ENCODE measurements at regions not wholly inside any gene's neighbourhood (a gene's known extent, or its start where the extent isn't known, plus 50 kb on each side); places are given as distances from the start of the nearest gene placed in this dataset.
A peak's percentile ranks its signal among the peaks of the same experiment; 100 is the strongest.

DNA sequence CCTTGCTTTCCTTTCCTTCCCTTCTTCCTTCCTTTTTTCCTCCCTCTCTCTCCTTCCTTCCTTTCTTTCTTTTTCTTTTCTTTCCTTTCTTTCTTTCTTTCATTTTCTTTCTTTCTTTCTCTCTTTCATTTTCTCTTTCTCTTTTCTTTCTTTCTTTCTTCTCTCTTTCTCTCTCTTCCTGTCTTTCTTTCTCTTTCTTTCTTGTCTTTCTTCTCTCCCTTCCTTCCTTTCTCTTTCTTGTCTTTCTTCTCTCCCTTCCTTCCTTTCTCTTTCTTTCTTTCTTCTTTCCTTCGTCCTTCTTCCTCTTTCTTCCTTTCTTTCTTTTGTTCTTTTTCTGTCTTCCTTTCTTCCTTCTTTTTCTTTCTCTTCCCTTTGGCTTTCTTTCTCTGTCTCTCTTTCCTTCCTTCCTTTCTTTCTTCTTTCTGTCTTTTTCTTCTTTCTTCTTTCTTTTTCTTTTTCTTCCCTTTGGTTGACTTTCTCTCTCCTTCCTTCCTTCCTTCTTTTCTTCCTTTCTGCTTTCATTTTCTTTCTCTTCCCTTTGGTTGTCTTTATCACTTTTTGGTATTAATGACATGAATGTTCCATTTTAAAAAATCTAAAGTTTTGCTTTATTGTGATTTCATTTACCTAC, 496.4 kb upstream of the CBLB start:
- Mint-ChIP-seq H3K27me3 (ENCODE audit: insufficient read depth, low read depth) (no peaks in the 10 kb centered on the region), H3K4me1 (no peaks in the 10 kb centered on the region), H3K36me3 (no peaks in the 10 kb centered on the region), H3K9me3 (no peaks in the 10 kb centered on the region), H3K27ac (no peak overlapping the region), H3K4me3 (no peak overlapping the region)
- Histone ChIP-seq H2AFZ (replicated peaks) (peak overlapping the region; percentile 26), H3K4me3 (no peak overlapping the region), H3K9ac (no peak overlapping the region), H3K4me2 (no peak overlapping the region), H3K27ac (no peak overlapping the region), H3F3A (ENCODE audit: low read depth) (no peaks in the 10 kb centered on the region), H3K79me2 (ENCODE audit: low read depth) (no peaks in the 10 kb centered on the region), H4K20me1 (ENCODE audit: low read depth) (no peaks in the 10 kb centered on the region), H3K36me3 (peaks cover 3% of the 10 kb centered on the region), H3K27me3 (no peaks in the 10 kb centered on the region), H3K9me3 (ENCODE audit: low read depth) (no peaks in the 10 kb centered on the region), H3K4me1 (no peaks in the 10 kb centered on the region)
- TF ChIP-seq EZH2phosphoT487 (IDR thresholded peaks at IDR 0.05): no peak
- DNase-seq (ENCODE audit: low spot score): no peak

DNA sequence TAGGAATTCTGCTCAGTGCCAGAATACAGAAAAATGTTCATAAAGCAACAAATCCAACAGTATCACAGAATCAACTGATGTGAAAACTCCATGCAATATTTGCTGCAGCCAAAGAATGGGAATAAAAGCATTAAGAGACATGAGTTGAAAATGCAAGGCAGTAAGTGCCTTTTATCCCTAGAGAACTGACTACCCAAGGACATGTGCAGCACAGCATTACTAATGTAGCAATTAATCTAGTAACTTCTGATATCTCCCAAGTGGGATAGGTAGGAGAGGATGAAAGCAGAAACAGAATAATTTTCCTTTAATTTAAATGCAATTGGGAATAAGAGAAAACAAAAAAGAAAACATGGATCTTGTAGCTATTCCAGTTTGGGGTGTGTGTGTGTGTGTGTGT, 497.5 kb upstream of the CBLB start:
- Histone ChIP-seq H3K9me3 (ENCODE audit: low read depth) (no peaks in the 10 kb centered on the region), H4K20me1 (ENCODE audit: low read depth) (no peaks in the 10 kb centered on the region), H3K4me3 (no peak overlapping the region), H3K79me2 (ENCODE audit: low read depth) (no peaks in the 10 kb centered on the region), H2AFZ (replicated peaks) (no peak overlapping the region), H3K36me3 (peaks cover 3% of the 10 kb centered on the region), H3K27me3 (no peaks in the 10 kb centered on the region), H3F3A (ENCODE audit: low read depth) (no peaks in the 10 kb centered on the region), H3K9ac (no peak overlapping the region), H3K27ac (no peak overlapping the region), H3K4me1 (no peaks in the 10 kb centered on the region), H3K4me2 (no peak overlapping the region)
- TF ChIP-seq EZH2 (IDR thresholded peaks at IDR 0.05) (no peak), EZH2phosphoT487 (IDR thresholded peaks at IDR 0.05) (no peak)
- TF ChIP-seq, protein P1, sequence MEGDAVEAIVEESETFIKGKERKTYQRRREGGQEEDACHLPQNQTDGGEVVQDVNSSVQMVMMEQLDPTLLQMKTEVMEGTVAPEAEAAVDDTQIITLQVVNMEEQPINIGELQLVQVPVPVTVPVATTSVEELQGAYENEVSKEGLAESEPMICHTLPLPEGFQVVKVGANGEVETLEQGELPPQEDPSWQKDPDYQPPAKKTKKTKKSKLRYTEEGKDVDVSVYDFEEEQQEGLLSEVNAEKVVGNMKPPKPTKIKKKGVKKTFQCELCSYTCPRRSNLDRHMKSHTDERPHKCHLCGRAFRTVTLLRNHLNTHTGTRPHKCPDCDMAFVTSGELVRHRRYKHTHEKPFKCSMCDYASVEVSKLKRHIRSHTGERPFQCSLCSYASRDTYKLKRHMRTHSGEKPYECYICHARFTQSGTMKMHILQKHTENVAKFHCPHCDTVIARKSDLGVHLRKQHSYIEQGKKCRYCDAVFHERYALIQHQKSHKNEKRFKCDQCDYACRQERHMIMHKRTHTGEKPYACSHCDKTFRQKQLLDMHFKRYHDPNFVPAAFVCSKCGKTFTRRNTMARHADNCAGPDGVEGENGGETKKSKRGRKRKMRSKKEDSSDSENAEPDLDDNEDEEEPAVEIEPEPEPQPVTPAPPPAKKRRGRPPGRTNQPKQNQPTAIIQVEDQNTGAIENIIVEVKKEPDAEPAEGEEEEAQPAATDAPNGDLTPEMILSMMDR (IDR thresholded peaks at IDR 0.05): no peak
- H3K4me1 Mint-ChIP-seq: no peaks in the 10 kb centered on the region
- H3K36me3 Mint-ChIP-seq: no peaks in the 10 kb centered on the region
- no peaks in the 10 kb centered on the region for H3K9me3 Mint-ChIP-seq
- no peak for DNase-seq (ENCODE audit: low spot score)
- no peak overlapping the region for H3K4me3 Mint-ChIP-seq
- H3K27me3 Mint-ChIP-seq (ENCODE audit: insufficient read depth, low read depth): no peaks in the 10 kb centered on the region
- H3K27ac Mint-ChIP-seq: no peak overlapping the region

DNA sequence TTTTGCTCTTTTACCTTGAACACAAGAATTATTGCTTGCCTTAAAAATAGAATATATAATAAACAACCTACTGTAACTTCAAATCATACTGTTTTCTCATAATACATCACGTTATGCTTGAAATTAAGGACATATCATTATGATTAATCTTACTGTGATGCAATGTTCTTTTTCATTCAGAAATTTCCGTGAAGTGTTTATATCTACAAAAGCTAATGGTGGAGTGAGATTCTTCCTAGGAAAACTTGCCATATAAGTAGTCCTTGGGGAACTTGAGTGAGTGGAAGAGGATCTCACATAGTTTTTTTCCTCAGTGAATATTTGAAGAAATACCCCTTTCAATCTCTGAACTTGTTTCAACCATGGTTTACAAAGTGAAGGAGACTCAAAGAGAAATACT, 498.7 kb upstream of the CBLB start:
- no peaks in the 10 kb centered on the region for H3K9me3 Mint-ChIP-seq
- no peak overlapping the region for H3K4me2 ChIP-seq
- no peaks in the 10 kb centered on the region for H3K4me1 ChIP-seq
- no peaks in the 10 kb centered on the region for H3K27me3 Mint-ChIP-seq (ENCODE audit: insufficient read depth, low read depth)
- no peaks in the 10 kb centered on the region for H3F3A ChIP-seq (ENCODE audit: low read depth)
- no peaks in the 10 kb centered on the region for H4K20me1 ChIP-seq (ENCODE audit: low read depth)
- H3K27me3 ChIP-seq: no peaks in the 10 kb centered on the region
- TF ChIP-seq, protein P1 (IDR thresholded peaks at IDR 0.05): no peak
- TF ChIP-seq EZH2 (IDR thresholded peaks at IDR 0.05): no peak
- TF ChIP-seq EZH2phosphoT487 (IDR thresholded peaks at IDR 0.05): no peak
- H3K27ac Mint-ChIP-seq: no peak overlapping the region
- H3K4me1 Mint-ChIP-seq: no peaks in the 10 kb centered on the region
- DNase-seq (ENCODE audit: low spot score): no peak
- H3K27ac ChIP-seq: no peak overlapping the region
- no peaks in the 10 kb centered on the region for H3K79me2 ChIP-seq (ENCODE audit: low read depth)
- no peak overlapping the region for H2AFZ ChIP-seq (replicated peaks)
- no peak overlapping the region for H3K4me3 Mint-ChIP-seq
- H3K9ac ChIP-seq: no peak overlapping the region
- H3K36me3 ChIP-seq: peaks cover 3% of the 10 kb centered on the region
- no peaks in the 10 kb centered on the region for H3K36me3 Mint-ChIP-seq
- H3K4me3 ChIP-seq: no peak overlapping the region
- no peaks in the 10 kb centered on the region for H3K9me3 ChIP-seq (ENCODE audit: low read depth)

DNA sequence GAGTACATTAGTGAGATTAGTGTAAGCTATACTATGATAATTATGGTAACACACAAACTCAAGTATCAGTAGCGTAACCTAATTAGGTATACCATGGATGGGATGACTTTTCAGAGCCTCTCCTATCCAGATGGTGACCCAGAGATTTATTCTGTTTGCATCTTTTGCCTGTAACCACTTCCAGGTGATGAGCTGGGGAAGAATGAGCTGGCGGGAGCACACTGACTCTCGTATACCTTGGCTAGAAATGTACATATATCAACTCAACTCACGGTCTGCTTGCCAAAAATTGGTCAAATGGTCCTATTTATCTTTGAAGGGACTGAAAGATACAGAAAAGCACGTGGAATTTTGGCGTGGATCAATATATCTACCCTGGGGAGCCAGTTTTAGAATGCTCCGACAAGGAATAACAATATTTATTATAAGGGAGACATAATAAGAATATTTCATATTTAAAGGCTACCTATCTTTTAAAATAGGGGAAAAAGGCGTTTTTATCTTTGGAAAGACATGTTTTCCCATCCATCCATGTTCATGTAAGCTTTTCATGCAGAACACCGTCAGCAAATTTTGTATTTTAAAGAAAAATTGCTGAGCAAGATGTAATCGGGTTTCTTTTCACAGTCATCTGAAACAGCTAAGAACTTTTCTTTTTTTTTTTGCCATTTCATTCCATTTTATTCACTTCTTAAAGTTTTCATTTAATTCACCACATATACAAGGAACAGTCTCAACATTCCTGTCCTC, 502.6 kb upstream of the CBLB start:
- no peaks in the 10 kb centered on the region for H3K27me3 ChIP-seq
- H3K4me3 ChIP-seq: no peak overlapping the region
- H3K9ac ChIP-seq: no peak overlapping the region
- no peak overlapping the region for H3K4me3 Mint-ChIP-seq
- no peaks in the 10 kb centered on the region for H3K79me2 ChIP-seq (ENCODE audit: low read depth)
- TF ChIP-seq EZH2phosphoT487 (IDR thresholded peaks at IDR 0.05) (no peak), EZH2 (IDR thresholded peaks at IDR 0.05) (no peak)
- TF ChIP-seq, protein P1 (IDR thresholded peaks at IDR 0.05): no peak
- no peaks in the 10 kb centered on the region for H3K4me1 ChIP-seq
- no peaks in the 10 kb centered on the region for H3K36me3 ChIP-seq
- no peaks in the 10 kb centered on the region for H3K4me1 Mint-ChIP-seq
- no peaks in the 10 kb centered on the region for H3K9me3 Mint-ChIP-seq
- no peak overlapping the region for H3K4me2 ChIP-seq
- no peaks in the 10 kb centered on the region for H4K20me1 ChIP-seq (ENCODE audit: low read depth)
- H3K27ac Mint-ChIP-seq: no peak overlapping the region
- no peaks in the 10 kb centered on the region for H3K36me3 Mint-ChIP-seq
- no peak overlapping the region for H2AFZ ChIP-seq (replicated peaks)
- H3K27ac ChIP-seq: no peak overlapping the region
- no peaks in the 10 kb centered on the region for H3F3A ChIP-seq (ENCODE audit: low read depth)
- no peaks in the 10 kb centered on the region for H3K9me3 ChIP-seq (ENCODE audit: low read depth)
- no peaks in the 10 kb centered on the region for H3K27me3 Mint-ChIP-seq (ENCODE audit: insufficient read depth, low read depth)
- DNase-seq (ENCODE audit: low spot score): no peak

All from neural progenitor cell (in vitro differentiated cells).